HG03558 (cell line): ENCODE measurements at regions not wholly inside any gene's neighbourhood (a gene's known extent, or its start where the extent isn't known, plus 50 kb on each side); places are given as distances from the start of the nearest gene placed in this dataset.

Experiments used
- ATAC-seq: cut with Tn5 transposase; IDR thresholded peaks from one replicate; pipeline ENCODE4 v1.9.1; 2021; ENCODE audit warnings: moderate number of reproducible peaks; ENCODE audit not compliant: unreplicated experiment; ENCODE audit errors: extremely low read depth

GRCh38 chr6:6771964-6772363, 183.4 kb downstream of the LY86 start:
- no peak for ATAC-seq

GRCh38 chr6:6772751-6773150, 184.2 kb downstream of the LY86 start:
- no peak for ATAC-seq

- ATAC-seq: no peak
These were observed 186.6 kb downstream of the LY86 start for GRCh38 chr6:6775074-6775473.

- no peak for ATAC-seq
These were observed 191.7 kb downstream of the LY86 start for GRCh38 chr6:6780231-6780630.

- ATAC-seq: no peak
These were observed 192.8 kb downstream of the LY86 start for GRCh38 chr6:6781172-6781872.

GRCh38 chr6:6781873-6782227, 193.3 kb downstream of the LY86 start:
- ATAC-seq: no peak

GRCh38 chr6:6783721-6784120, 195.2 kb downstream of the LY86 start:
- no peak for ATAC-seq

DNA sequence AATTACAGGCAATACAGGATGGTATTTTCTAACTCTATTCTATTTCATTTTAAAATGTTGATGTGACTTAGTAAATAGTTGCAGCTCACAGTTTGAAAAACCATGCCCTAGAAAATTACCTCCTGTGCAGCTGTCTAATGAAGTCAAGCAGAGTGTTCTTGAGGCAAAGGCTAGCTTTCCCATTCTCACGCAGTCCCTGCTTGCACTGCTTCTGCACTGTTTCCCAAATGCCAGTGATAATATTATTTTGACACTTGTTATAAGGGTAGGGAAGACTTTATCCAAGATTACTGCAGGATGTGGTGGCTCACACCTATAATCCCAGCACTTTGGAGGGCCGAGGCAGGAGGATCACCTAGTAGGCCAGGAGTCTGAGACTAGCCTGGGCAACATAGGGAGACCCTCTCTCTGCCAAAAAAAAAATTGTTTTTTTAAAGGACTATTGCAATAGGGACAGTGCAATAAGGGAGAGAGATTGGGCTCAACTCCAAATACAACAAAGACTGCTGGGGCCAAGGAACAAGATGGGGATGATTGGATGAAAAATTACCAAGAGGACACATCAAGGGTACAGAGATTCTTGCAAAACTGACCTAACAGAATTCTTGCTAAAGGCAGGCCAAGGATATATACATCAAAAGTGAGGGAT, 196.1 kb downstream of the LY86 start:
- no peak for ATAC-seq

DNA sequence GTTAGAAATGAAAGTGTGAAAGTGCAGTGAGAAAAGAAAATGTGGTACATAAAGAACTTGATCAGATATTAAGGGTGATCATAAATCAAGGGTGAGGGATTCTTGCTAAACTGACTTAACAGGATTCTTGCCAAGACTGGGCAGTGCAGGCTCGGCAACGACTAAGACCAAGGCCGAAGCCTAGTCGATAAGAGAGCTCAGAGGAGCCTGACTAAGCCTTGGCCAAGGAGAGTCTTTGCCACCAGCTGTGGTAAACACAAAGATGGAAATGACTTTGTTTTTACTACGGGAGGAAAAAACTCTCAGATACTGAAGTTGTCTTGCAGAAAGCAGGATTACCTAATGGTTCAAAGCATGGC, 196.6 kb downstream of the LY86 start:
- ATAC-seq: no peak

DNA sequence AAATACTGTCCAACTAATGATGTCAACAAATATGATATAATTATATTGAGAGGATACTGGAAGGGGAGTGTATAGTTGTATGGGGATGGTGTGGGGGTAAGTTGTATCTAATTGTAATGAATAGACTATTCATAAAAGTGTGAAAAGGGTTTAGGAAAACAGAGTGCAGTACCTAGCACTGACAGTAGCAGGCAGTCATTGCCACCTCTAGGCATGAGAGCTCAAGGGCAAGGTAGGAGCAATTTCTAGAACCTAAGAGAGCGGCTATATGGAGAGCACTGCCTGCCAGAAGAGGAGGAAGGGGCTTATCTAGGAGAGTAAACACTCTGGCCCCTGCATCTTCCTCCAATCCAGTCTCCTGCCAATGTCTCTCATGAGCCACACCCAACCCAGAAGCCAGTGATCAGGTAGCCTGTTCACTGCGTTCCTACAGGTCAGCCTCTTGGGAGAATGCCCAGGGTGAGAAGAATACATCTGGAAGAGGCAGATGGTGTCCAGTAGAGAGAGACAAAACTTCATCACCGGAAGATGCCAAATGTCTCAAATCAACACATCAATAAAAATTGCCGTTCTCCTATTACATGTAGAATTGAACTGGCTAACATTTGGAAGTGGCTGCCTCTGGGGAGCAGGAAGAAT, 200.0 kb downstream of the LY86 start:
- ATAC-seq: no peak

DNA sequence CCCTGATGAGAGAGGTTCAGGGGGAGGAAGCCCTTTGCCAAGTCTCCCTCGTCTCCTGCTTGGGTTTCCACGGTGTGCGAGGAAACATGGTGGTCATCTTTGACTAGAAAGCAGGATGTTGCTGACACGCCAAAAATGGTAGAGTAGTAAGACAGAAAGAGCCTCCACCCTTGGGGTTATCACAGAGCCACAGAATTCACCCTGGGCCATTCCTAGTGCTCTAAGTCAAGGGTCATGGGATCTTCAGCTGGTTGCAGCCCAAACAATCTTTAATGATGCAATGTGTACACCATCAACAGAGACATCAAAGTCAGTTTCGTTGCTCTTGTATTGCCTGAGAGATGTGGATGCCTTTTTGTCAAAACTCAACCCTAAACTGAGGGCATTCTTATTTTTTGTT, 201.9 kb downstream of the LY86 start:
- ATAC-seq: no peak

DNA sequence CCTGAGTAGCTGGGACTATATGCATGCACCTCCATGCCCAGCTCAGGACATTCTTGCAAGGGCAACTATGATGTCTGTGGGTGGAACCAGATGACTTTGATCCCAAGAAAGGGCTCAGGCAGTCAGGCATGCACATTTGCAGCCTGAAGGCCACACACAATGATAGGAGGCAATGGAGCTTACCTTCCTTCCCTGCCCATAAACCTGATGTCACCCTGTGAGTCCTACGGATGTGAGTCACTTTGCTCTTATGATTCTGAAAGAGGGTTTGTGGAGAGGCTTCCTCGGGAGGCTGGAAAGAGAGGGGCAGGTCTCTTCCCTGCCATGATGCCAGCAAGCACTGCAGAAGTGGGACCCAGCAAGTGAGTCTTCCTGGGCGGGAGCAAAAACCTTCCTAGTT, 202.4 kb downstream of the LY86 start:
- no peak for ATAC-seq

DNA sequence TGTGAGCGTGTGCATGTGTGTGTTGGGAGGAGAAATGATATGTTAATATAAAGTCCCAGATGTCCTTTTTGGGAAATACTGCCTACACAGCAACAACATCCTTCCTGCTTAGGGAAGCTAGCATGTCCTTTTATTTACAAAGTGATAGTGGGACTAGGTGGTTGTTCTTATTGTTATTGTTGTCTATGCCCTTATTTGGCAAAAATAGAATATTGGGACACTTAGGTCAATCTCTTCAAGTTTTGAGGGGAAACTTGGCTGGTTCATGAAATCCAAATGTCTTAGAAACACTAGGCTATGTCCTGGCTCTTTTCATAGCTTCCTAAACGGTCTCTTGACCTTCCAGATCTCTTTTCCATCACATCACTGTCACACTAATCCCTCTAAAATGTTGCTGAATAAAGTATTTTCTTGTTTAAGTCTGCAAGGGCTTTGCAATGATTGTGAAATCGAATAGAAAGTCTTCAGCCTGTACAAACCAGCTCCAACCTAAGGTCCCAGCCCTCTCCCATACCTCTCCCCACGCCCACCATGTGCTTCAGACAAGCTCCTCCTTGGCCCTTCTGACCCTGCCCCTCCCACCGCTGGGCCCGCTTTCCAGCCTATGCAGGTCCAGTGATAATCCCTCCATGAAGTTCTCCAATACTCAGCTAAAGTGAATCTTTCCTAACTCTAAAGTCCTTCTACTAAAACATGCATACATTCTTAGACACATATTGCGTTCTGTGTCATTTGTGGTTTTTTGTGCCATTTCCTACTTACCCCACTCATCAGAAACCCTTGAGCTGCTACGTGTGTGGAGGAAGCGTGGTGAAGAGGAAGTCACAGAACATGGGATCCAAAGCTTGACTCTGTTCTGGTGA, 205.1 kb downstream of the LY86 start:
- no peak for ATAC-seq

DNA sequence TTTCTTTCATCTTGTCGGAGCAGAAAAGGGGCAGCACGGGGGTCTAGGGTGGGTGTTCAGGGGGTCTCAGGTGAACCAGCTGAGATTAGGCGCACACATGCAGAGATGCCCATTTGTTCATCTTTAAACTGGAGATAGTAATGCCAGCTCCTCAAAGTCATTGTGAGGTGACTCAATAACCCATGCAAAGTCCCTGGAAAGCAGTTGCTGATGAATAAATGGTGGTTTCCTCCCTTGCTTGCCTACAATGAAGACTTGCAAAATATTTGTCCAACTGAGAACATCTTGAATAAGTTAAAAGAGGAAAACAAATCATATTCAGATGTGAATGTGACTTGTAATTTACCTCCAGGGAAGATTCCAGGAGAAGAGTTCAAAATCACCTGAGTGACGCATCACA, 206.9 kb downstream of the LY86 start:
- ATAC-seq: no peak

DNA sequence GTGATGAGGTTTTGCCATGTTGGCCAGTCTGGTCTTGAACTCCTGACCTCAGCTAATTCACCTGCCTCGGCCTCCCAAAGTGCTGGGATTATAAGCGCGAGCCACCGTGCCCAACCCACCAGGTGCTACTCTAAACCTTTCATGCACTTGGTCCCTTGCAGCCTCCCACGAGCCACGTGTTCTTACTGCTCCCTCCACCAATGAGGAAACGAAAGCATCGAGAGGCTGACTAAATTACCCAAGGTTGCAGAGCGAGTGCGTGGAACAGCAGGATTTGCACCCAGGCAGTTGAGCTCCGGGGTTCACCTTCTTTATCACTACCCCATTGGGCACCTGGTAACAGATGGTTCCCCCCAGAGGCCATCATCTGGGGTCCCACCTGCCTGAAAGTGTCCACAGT, 208.3 kb downstream of the LY86 start:
- no peak for ATAC-seq

GRCh38 chr6:6798448-6798860, 209.9 kb downstream of the LY86 start:
- peak; percentile 39 for ATAC-seq

DNA sequence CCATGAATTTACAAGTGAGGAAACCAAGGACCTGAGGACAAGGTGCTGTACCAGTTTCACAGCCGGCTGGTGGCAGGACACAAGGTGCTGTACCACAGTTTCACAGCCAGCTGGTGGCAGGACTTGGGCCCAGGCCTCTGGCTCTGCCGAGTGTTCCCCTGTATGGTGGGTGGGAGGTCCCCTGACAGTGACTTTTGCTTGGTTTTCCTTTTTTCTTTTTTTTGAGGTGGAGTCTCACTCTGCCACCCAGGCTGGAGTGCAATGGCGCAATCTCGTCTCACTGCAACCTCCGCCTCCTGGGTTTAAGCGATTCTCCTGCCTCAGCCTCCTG, 212.4 kb downstream of the LY86 start:
- ATAC-seq: no peak

DNA sequence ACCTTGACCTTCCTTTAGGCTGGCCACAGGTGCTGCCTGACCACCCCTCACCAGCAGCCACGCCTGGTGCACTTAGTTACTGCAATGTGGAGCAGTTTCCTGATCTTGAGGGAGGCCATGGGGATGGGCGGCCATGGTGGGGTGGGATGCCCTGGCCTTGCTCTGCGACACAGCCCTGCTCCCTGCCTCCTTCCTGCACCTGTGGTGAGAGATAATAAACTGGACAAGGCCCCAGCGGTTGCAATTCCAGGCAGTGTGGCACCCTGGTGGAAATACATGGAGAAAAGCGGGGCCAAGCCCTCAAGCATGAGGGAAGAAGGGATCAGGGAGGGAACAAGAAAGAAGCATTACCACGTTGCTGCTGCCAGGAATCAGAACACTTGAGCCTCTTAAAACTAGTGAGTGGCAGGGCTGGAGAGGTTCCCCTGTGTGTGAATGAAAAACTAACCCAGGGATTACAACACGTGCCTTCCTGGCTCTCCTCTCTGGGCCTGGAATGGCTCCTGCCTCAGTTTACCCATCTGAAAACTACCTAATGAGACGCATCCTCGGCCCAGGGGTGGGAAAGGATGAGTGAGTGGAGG, 213.2 kb downstream of the LY86 start:
- no peak for ATAC-seq

DNA sequence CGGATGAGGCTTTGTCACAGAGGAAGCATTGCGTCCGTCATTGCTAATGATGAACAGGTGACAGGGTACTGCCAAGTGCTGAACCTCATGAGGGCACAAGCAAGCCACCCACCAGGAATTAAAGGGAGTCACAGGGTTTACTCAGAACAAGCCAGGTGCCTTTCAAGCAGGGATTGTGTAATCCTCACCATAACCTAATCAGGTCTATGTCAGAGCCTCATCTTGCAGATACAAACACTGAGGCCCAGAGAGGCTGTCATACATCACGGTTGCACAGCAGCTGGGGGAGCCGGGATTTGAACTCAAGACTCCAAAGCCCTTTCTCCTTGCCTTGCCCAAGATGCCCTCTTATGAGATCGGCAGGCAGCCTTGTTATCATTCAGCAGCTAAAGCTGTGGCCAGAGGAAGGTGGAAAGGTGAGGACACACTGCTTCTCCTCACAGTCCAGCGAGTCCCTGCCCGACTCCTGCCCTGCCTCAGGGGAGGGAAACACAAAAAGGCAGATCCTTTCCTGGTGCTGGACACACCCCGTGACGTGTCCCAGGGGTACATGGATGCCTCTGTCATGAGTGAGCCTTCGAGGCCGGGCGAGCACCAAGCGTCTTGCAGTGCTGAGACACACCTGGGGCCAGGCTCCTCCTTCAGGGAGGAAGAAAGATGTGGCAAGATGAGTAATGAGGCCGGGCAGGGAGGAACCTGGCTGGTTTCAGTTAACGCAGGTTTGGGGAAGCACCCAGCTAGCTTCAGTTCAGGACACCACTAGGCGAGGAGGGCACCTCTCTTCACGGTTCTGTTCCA, 214.9 kb downstream of the LY86 start:
- ATAC-seq: peak; percentile 58
